ENCODE measurements at regions not wholly inside any gene's neighbourhood (a gene's known extent, or its start where the extent isn't known, plus 50 kb on each side); places are given as distances from the start of the nearest gene placed in this dataset.

GRCh38 chrX:9316096-9316495 lies 148.8 kb upstream of the TBL1X start:
- TF ChIP-seq CTCF (IDR thresholded peaks at IDR 0.05) (no peak), POLR2A (IDR thresholded peaks at IDR 0.05) (no peak), POLR2AphosphoS5 (IDR thresholded peaks at IDR 0.05) (peak; percentile 21 to 52 (median 43)), EP300 (IDR thresholded peaks at IDR 0.05; ENCODE audit: low read depth) (peak; percentile 42)
